ENCODE measurements at regions not wholly inside any gene's neighbourhood (a gene's known extent, or its start where the extent isn't known, plus 50 kb on each side); places are given as distances from the start of the nearest gene placed in this dataset.

- TF ChIP-seq POLR2A (IDR thresholded peaks at IDR 0.05): no peak
- TF ChIP-seq CTCF (IDR thresholded peaks at IDR 0.05): no peak
- no peak for TF ChIP-seq POLR2AphosphoS5 (IDR thresholded peaks at IDR 0.05)
- TF ChIP-seq EP300 (IDR thresholded peaks at IDR 0.05): no peak
Measured at GRCh38 chr13:87582399-87582798, 88.8 kb upstream of the SLITRK5 start.

All from stomach (tissue), 4 donors.